MM.1S (cell line): ENCODE measurements at regions not wholly inside any gene's neighbourhood (a gene's known extent, or its start where the extent isn't known, plus 50 kb on each side); places are given as distances from the start of the nearest gene placed in this dataset.

ENCODE experiments used
- EZH2 ChIP-seq: fragments of 300-600 bp; sonication (generic); optimal IDR thresholded peaks from 2 replicates; pipeline ENCODE3; 2017; ENCODE audit warnings: low read depth, mild to moderate bottlenecking, antibody characterized with exemption, low read length, mixed read lengths
- TF ChIP-seq, protein P1 (sequence below): fragments of 300-600 bp; sonication (generic); IDR thresholded peaks from 2 replicates; pipeline ENCODE4 v1.5.1; 2016; ENCODE audit warnings: antibody characterized with exemption, low read length, mixed read lengths

DNA sequence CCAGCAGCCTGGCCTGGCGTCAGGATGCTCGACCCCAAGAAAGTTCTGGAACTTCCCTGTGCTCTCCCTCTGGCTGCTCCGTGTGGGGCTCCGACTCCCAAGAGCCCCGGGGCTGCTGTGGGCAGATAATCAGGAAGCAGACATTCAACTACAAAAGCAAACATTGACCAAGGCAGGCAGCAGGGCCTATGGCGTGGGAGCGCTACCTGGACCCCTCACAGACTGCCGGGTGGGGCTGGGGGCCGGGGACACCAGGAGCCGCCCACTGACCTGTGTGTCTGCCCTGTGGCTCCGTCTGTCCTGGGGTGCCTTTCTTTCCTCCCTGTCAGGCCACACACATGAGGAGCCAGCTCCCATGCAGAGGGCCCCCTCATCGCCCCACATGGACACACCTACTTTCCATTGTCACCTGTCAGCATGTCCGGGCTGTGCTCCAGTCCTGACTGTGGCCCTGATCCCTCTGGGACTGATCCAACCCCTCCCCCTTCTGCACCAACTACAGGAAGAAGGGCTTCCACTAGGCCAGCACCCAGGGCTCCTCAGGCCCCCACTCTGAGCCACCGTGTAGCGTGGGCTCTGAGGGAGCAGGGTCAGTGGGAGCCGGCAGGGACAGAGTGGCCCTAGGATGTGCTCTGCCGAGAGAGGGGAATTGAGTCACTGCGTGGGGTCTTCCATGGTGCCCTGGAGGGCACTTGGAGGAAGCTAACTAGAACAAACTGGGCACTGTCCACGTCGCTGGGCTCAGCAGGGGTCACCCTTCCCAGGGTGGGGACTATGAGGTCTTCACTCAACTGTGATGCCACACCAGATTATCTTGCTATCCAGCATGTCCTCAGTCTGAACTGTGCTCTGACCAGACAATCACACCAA lies 215.4 kb upstream of the C14orf180 start:
- TF ChIP-seq, protein P1, sequence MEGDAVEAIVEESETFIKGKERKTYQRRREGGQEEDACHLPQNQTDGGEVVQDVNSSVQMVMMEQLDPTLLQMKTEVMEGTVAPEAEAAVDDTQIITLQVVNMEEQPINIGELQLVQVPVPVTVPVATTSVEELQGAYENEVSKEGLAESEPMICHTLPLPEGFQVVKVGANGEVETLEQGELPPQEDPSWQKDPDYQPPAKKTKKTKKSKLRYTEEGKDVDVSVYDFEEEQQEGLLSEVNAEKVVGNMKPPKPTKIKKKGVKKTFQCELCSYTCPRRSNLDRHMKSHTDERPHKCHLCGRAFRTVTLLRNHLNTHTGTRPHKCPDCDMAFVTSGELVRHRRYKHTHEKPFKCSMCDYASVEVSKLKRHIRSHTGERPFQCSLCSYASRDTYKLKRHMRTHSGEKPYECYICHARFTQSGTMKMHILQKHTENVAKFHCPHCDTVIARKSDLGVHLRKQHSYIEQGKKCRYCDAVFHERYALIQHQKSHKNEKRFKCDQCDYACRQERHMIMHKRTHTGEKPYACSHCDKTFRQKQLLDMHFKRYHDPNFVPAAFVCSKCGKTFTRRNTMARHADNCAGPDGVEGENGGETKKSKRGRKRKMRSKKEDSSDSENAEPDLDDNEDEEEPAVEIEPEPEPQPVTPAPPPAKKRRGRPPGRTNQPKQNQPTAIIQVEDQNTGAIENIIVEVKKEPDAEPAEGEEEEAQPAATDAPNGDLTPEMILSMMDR: no peak
- TF ChIP-seq EZH2: no peak
